CD4-positive, alpha-beta T cell treated with Interleukin-6 for 4 hours (primary cell): ENCODE measurements at regions not wholly inside any gene's neighbourhood (a gene's known extent, or its start where the extent isn't known, plus 50 kb on each side); places are given as distances from the start of the nearest gene placed in this dataset.

Experiments
- DNase-seq: peaks from one replicate; pipeline ENCODE4 v3.0.0-alpha.2; 2020; ENCODE audit warnings: mixed read lengths

DNA sequence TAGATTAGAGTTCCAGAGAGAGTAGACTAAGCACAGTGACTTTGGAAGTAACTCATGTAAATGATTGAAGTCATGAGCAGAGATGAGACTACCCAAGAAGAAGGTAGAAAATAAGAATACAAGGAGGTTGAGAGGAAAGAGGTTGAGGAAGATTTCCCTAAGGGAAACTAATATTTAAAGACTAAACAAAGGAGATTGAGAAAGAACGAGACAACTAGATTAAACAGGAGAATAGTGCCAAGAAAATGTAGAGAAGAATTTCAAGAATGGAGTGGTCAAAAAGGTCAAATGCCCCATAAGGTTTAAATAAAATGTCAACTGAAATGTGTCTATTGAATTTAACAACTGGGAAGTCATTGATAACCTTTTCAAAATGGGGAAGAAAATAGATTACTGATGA, 59.0 kb downstream of the RPS29 start:
- no peak for DNase-seq

DNA sequence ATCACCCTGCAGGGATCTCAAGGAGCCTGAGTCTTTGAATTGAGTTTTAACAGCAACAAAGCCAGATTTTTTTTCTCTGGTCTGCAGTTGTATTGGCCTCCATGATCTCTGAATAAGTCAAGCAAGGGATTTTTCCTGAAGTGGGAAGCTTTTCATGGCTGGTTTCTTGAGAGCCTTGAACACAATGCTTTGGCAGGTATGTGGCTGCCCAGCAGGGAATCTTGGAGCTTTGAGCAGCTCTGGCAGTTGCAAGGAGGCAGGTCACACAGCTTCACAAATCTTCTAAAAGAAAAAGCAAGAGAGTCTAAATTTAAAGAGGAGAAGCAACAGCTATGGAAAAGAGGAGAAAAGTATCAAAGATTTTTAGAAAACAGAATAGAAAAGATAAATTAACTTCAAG, 60.1 kb downstream of the RPS29 start:
- DNase-seq, result no peak

DNA sequence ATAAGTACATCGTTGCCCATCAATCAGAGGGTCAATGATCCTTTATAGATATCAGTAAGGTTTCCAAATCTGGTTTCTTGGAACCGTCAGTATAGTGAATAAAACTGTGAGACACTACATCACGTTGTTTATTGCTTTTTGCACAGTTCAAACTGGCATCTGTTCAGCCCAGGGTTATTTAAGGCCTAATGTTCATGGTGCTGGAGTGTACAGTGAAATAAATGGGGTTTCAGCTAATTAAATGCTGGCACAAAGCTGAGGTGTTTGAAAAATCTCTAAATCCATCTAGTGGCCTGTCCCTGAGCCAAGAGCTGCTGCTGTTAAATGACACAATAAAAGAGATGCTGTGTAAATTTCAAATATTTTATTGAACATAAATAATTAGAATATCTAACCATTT, 69.9 kb downstream of the RPS29 start:
- DNase-seq, result no peak

DNA sequence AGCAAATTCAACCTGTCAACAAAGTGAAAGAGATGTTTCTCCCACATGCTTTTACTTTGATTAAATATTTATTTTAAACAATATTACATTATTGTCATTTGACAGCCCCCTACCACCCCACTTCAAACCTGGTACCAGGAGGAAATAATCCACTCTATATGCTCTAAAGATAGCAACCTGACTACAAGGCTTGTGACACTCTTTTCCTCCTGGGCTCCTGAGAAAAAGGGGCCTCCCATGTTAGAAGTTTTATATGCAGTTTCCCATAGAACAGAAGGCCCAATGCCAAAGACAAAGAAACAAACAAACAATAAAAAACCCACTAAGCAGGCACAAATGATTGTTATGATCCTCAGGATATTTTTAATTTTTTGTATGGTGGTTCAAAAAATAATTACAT, 73.6 kb downstream of the RPS29 start:
- DNase-seq, result no peak

DNA sequence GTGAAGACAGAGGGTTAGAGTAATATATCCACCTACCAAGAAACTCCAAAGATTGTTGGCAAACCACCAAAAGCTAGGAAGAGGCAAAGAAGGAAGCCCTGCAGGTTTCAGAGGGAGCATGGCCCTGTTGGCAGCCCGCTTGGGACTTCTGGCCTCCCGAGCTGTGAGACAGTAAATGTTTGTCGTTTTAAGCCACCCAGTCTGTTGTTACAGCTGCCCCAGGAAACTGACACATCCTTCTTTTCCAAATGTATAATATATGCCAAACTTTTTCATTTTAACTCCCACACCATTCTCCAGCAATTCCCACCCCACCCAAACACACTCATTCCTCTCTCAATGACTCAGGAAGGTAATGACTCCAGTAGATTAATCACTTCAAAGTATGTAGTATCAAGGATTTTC, 74.0 kb downstream of the RPS29 start:
- DNase-seq, result no peak

DNA sequence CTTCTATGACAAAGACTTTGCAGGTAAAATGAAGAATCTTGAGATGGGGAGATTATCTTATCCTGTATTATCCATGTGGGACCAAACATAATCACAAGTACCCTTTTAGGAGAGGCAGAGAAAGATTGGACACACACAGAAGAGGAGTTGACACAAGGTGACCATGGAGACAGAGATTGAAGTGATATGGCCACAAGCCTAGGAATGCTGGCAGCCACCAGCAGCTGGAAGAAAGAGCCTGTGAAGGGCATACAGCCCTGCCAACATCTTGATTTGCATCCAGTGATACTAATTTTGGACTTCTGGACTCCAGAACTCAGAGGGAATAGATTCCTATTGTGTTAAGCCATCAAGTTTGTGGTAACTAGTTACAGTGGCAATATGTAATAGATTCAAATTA, 78.1 kb downstream of the RPS29 start:
- DNase-seq, result no peak

DNA sequence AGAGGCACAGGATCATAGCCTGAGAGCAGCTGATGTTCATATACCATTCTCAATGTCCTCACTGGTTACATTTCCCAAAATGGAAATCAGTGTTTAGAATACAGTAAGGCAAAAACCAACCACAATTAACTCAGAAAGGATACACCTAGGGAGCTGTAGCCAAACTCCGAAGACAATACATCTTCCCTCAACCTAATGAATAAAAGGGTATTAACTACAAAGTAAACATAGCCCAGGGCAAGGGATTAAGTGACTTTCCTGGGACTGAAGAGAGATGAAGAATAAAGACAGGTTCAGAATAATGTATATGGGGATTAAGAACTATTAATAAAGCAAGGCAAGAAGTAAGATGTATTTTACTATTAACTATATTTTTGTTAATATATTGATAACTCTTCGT, 79.5 kb downstream of the RPS29 start:
- no peak for DNase-seq

DNA sequence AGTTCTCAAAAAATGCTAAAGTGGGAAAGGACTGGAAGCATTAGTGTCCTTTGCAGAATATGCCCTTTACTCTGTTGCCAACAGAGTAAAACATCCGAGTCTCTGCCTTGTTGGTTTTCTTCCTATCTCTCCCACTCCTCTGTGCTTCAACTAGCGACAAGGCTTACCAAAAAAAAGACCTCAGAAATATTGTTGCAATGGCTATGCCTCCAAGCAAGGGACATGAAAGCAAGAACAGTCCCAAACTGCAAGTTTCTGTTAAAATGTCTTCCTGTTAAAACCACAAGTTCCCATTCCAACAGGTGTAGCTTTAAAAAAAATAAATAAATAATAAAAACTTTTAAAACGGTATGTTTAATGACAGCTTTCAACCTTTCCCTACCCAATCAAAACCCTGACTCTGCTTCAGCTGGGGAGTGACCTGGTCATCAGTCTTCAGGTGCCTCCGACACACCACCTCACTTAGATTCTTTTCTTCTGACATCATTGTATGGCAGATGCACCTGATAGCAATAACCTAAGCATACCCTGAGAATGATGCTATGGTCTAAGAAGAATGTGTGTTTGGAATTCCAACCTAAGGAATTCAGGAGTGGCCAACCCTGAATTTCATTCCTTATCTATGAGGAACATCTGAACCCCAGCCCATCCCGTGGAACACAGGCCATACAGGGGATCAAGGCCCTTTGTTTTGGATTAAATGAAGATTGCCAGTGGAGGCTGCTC, 81.0 kb downstream of the RPS29 start:
- DNase-seq, result no peak

DNA sequence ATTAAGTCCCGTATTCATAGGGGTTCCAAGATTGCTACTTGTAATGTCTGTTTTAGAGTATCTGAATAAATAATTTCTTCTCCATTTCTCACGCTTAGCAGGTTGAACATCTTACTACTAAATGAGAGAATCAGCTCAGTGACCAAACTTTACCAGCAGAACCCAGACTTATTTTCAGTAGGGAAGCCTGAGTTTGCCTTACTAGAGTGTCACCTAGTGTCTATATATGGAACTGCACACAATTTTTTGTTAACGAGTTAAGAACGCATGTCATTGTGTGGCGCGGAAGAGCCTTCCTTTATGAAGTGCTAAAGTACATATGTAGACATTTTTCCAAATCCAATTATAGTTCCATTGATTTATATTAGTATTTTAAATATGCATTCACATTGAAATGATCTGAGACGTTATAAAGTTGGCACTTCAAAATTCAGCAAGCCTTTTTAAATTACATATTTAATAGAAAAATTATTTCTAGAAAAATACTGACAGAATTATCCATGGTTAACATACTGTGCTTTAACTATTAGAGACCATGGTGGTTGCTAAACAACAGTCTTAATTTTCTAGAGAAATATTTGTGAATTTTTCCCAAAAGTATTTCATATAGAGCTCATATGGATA, 88.3 kb downstream of the RPS29 start:
- DNase-seq, result peak; percentile 19

DNA sequence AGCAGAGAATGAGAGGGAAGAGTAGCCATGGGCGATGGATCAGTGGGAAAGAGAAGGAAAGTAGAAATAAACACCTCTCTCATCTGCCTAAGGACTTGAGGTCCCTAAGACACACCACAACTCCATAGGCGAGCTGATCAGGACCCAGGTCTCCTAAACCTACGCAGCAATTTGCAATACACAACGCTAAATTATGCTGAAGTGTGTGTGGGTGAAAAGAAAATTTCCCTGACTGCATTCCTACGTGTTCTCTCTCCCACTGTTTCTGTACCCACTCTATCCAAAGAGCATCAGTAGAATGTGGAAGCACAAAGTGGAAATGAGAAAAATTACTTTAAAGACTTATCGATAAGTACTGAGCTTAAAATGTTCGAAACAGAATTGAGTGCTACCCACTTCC, 88.9 kb downstream of the RPS29 start:
- DNase-seq, result no peak

DNA sequence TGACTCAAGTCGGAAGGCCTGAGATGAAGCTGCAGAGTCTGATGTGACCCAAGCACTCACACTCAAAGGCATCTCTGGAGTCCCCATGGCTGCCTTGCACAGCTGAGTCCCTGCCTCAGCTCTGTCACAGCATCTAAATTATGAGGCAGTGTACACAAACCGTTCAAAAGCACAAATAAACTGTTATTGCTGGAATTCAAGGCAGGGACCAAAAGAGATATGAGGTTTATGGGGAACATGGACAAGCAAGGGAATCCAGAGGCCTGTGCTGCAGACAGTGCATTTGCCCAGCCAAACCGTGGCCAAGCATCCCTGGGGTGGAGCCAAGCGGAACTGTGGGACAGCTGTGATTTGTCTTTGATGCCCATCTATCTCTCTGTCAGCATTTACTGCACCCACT, 91.3 kb downstream of the RPS29 start:
- no peak for DNase-seq

DNA sequence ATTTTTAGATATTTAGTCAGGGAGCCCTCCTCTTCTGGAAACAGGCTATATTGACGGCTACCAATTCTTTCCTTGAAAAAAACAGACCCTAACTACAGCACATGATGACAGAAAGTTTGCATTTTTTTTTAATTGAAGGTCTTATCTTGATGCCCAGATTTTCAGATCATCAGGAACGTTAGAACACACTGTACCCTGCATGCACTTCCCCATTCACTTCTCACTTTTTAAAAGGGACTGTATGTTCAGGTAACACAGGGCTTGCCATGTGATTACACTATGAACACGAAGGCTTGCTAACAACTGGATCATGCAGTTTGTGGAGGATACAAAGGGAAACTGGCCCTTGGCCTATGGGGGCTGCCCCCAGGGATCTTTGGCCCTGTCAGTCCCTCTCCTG, 92.6 kb downstream of the RPS29 start:
- DNase-seq, result no peak

DNA sequence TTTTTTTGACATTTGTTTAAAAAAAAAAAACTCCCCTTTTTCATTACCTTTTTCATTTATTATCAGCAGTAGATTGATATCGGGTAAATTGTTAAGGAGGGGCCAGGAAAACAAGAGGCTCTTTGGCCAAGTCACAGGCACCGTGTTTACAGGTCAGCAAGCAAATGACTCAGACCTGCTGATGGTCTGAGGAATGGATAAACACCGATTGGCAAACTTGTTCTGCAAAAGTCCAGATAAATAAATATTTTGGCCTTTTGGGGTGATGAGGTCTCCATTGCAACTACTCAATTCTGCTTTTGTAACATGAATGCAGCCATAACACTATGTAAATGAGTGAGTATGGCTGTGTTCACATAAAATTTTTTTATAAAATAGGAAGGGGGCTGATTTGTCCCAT, 94.0 kb downstream of the RPS29 start:
- DNase-seq, result no peak

DNA sequence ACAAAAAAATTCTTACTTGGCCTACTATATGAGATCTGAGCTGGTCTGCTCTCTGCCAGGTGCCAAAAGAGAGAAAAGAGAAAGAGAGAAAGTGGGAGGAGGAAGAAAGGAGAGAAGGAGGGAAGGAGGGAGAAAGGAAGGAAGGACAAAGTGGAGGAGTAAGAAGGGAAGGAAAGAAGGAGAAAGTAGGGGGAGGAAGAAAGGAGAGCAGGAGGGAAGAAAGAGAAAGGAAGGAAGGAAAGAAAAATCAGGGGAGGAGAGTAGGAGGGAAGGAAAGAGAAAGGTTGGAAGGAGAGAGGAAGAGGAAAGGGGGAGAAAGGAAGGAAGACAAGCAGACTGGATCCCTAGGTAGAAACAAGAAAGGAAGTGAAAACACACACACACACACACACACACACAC, 96.8 kb downstream of the RPS29 start:
- no peak for DNase-seq

DNA sequence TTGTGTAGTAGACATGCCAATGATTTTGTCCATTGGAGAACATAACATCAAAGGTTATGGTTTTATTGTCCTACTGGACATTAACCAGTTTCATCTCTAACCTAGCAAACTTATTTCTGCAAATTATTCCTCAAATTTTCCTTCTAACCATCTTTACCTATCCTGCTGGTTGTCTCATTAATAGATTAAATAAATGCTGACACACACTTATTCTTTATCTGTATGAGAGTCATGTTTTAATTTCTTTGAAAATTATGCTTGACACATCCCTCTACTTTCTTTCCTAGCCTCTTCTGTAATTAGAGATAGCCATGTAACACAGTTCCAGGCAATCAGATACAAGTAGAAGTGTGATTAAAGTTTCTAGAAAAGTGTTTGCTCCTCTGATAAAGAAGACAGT, 98.9 kb downstream of the RPS29 start:
- DNase-seq, result no peak

DNA sequence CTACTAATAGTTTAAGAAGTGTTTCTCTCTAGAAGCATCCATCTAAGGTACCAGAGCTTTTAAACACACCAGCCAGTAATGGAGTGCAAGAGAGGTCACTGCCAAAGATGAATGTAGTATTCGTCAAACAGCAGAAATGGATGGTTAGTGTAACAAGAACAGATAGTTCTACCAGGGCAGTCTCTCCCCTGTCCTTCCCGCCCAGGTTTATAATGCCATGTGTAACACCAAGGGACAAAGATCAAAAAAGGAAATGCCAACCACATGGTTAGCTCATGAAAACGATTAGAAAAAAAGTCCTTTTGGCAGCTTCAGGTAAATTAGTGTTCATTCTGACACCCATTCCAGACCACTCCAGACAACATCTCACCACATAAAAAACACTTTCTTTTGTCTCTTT, 100.9 kb downstream of the RPS29 start:
- DNase-seq, result no peak

DNA sequence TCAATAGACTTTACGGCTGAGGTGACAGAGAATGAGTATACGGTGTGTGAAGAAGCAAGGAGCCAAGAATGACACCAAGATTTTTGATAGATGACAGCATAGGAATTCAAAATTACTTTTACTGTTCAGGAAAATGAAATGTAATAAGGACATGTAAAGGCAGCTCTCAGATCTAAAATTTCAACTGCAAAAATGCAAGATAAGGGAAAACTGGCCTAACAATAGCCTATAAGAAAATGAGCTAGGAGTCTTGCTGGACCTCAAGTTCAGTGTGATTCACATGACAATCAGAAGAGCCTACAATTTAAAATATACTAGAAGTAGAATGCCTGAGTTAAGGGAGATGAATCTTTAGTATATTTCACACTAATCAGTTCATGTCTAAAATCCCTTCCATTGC, 102.0 kb downstream of the RPS29 start:
- DNase-seq, result no peak

DNA sequence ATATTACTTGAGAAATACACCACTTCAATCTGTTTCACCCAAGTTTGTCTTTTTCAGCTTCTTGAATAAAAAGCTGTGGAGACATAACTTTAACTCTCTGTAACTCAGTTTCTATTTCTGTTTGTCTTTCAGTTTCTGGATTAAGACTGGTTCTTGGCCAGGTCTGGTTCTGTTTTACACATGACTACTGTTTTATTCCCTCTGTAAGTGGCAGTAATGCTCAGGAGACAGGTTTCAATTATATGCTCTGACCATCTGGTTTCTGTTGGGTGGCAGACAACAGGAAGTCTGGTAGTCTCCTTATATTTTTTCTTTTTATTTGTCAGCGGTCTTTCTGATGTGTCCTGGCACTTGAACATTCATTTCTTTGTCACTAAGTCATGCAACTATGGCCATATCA, 102.9 kb downstream of the RPS29 start:
- no peak for DNase-seq

DNA sequence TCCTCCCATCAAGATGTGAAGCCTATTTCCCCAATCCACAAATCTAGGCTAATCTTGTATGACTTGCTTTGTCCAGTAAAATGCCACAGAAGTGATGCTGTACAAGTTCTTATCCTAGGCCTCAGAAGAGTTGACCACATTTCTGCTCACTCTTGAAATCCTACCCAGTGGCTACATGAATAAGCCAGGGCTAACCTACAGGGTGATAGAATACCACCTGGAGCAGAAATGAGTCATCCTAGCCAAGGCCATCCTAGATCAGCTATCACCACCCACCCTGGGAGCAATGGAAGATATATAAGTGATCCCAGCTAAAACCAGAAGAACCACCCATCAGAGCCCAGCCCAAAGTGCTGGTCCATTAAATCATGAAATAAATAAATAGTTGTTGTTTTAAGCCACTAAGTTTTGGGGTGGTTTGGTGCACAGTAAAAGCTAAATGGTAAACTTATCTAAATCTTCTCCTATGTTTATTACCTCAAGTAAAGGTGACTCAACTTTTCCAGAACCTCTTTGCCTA, 105.1 kb downstream of the RPS29 start:
- no peak for DNase-seq

DNA sequence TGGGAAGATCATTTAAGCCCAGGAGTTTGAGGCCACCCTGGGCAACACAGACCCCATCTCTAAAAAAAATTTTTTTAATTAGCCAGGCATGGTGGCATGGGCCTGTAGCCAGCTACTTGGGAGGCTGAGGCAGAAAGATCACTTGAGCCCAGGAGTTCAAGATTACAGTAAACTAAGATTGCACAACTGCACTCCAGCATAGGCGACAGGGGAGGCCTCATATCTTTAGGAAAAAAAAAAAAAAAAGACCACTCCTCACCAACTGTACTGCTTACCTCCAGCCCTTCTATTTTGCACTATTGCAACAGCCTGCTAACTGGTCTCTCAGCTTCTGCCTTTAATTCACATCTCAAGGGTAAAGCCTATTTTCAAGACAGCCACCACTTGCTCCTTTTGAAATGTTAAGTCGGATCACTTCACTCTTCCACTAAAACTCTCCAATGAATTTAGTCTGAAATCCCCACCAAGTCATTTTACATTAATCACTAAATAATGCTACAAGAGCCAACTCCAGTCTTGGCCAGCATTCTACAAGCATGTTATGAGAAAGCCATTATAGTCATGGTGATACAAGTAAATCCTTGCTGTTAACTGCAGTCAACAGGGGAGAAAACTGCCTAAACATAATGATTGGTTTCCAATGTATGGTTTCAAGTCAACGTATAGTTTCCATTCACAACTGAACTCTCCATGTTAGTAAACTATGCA, 106.0 kb downstream of the RPS29 start:
- DNase-seq, result no peak

DNA sequence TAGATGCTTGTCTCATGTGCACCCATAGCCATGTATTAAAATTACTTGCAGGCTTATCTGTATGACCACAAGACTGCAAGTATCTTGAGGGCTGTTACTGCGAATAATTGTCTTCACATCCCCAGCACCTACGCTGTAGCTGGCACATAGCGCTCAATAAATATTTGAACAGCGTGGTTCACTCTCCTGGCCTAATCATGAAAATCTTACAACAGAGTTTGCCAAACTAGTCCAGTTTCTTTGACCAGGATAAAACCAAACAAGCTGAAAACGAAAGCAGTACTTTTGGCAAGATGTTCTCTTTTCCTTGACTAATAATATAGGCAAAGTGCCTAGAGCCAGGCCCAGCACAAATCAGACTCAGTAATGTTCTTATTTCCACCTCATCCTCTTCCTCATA, 106.7 kb downstream of the RPS29 start:
- DNase-seq, result no peak

DNA sequence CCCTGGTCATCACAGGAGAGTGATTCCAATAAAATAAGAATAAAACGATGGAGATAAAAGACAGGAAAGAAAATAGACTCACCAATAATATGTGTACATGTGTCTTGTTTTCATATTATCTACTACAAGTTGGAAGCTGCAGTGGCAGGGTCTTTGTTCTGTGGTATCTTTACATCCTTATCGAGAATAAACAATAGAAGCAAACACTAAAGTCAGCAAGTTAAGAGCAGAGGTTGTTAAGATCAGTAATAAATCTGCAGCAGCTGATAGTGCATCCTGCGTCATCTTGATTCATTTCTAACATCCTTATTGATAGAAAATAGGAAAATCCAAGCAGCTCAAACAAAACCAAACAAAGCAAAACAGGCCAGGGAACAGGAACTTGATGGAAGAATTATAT, 107.4 kb downstream of the RPS29 start:
- DNase-seq, result no peak

DNA sequence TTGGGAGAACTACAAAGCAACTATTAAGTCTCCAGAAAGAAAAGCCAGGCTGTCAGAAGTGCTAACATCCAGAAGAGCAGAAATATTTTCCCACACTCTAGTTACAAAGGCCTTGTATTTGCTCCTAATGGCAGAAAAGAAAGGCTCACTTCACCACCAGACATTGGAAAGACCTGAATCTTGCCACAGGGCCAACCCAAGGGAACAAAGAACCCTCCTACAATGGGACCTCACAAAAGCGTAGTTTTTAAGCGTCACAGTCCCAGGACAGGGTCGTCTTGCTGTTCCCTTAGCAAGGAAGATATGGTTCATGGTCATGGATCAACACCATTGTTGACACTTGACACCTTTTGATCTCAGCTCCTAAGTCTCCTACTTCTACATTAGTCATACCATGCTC, 119.1 kb downstream of the RPS29 start:
- DNase-seq, result no peak

DNA sequence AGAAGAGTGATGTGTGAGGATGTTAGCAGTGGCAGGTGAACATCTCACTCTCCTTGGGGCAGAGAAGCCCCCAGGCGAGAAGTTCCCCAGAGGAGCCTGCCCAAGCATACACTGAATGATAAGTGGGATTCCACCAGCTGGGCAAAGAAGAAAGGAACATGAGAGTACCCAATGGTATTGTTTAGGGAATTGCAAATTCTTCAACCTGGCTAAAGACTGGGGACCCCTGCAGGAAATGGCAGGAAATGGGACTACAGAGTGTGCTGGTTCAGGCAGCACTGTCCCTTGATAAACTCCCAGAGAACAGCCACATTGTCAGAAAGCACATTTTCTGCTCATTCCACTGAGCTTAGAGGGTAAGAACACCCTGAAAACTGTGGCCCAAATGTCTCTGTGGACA, 121.3 kb downstream of the RPS29 start:
- no peak for DNase-seq
